Retina (tissue), 1 donor: ENCODE measurements at regions not wholly inside any gene's neighbourhood (a gene's known extent, or its start where the extent isn't known, plus 50 kb on each side); places are given as distances from the start of the nearest gene placed in this dataset.
"Not testable (repeated sequence)": the region's sequence is repeated elsewhere in the genome, so short reads cannot be mapped to it uniquely, and the experiment has no call there.

Experiments
- DNase-seq: peaks from one replicate; pipeline ENCODE4 v3.0.0-alpha.2; 2016

DNA sequence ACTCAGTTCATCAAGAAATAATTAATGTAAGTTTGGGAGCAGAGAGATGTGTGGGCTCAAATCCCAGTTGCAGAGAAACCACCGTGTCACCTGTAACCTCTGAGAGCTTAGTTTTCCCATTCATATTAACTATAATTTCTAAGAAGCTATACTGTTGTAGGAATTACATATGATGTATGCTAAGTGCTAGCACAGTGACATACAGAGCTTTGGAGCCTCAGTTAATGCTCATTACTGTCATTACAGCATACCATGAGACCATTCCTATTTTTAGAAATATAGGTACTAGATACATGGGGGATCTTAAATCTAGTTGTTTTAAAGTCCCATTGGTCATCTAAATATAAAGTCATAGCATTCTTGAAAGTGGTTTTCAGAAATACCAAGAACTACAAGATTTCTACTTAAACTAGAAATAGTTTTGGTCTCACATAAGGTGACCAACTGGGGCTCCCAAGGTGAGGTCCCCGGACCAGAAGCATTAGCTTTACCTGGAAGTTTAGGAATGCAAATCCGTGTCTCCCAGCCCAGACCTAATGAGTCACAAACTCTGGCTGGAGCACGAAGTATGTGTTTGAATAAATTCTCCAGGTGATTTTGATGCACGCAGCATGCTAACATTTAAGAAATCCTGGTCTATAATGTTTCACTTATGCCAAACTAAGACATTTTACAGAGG, 144.6 kb downstream of the LACC1 start:
- no peak for DNase-seq

DNA sequence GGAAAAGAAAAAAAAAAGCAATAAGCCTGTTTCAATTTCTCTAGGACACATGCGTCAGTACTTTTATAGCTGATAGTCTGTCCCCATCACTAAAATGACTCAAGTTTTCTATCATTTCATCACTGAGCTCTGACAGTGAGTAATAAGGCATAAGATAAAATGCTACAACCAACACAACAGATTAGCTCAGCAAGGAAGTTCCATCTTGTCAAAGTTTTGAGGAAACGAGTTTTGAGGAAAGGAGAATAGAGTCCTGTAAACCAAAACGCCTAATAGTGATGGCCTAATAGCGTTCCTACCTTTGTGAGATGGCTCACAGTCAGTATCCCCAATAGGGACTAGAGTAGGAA, 145.1 kb downstream of the LACC1 start:
- no peak for DNase-seq

DNA sequence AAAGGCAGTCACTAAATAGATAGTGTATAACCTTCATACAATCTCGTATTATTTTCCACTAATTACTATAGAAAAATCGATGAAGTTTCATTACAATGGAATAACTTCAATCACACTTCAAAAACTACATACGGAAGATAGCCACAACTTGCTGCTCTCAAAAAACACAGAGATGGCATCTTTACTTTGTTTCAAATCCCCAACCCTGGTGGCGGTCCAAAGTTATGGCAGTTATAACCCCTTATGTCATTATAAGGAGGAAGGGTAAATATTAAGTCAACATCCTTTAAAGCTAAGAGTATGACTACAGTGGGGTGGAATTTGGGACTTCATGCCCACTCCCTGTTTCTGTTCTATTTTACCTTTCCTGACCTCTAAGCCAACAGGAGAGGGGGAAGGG, 146.5 kb downstream of the LACC1 start:
- DNase-seq: no peak

DNA sequence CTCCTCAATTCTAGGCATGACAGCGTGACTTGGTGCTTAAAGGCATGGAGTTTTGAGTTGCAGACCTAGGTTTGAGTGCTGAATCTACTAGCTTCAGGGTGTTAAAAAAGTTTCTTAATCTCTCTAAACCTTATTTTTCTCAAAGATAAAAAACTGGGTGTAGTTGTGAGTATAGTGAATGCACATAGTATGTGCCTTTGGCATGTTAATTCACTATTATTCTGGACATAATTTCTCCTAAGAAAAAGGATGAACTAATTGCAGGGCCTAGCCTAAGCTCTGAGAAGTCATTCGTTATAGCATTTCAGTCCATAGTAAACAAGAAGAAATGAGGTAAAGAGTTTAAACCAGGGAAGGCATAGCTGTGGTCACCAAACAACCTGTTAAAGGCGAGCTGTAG, 149.0 kb downstream of the LACC1 start:
- no peak for DNase-seq

DNA sequence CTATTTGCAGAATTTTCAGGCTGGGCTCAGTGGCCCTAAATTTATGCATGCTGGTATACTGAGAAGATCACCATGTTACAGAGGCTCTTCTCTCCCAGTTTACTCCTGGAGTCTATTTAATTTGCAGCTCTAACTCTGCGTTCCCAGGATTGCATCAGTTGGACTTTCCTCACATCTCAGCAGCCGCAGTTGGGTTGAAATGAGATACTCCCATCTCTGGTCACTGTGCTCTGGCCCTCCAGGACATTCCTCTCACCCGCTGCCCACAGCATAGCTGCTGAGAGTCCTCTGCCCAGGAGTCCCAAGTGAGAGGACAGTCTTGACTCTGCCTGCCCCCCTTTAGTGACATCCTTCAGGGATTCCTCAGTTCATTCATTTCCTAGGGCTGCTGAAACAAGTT, 150.9 kb downstream of the LACC1 start:
- DNase-seq: no peak

DNA sequence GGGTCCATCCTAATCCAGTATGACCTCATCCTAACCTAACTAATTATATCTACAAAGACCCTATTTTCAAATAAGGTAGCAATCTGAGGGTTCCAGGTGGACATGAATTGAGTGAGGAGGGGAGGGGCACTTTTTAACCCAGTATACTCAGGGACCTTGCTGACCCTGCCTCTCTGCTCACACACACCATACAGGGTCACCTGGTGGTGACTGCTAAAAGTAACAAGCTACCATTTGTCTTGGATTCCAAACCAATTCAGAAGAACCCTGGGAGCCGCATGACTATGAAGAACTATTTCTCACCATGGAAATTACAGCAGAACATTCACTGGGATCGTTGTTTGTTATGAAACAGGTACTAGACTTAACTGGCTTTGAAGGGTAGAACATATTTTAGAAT, 151.9 kb downstream of the LACC1 start:
- DNase-seq: no peak

DNA sequence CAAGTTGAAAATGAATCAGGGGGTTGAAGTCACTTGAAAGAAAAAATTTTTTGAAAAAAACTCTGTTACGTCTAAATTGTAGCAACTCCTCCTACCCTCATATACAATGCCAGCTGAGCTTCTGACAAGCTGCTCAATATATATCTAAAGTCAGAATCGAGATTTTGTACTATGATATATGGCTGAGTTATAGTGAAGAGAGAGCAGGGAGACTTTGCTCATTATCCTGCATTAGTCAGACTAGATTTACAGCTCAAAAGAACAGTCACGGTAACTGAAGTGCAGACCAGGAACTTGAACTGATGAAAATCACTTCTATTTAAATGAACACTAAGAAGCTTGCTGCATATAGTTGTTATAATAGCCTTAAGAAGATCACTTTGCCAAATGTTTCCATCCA, 153.1 kb downstream of the LACC1 start:
- no peak for DNase-seq

DNA sequence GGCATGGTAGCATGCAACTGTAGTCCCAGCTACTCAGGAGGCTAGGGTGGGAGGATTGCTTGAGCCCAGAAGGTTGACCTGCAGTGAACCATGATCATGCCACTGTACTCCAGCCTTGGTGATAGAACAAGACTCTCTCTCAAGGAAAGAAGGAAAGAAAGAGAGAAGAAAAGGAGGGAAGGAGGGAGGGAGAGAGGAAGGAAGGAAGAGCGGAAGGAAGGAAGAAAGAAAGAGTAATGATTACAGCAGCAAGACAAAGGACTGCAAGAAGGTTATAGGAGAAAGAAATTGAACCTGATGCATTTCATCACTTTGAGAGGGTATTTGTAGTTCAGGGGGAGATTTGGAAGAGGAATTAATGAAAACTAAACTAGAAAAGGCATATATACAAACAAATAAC, 155.7 kb downstream of the LACC1 start:
- no peak for DNase-seq

DNA sequence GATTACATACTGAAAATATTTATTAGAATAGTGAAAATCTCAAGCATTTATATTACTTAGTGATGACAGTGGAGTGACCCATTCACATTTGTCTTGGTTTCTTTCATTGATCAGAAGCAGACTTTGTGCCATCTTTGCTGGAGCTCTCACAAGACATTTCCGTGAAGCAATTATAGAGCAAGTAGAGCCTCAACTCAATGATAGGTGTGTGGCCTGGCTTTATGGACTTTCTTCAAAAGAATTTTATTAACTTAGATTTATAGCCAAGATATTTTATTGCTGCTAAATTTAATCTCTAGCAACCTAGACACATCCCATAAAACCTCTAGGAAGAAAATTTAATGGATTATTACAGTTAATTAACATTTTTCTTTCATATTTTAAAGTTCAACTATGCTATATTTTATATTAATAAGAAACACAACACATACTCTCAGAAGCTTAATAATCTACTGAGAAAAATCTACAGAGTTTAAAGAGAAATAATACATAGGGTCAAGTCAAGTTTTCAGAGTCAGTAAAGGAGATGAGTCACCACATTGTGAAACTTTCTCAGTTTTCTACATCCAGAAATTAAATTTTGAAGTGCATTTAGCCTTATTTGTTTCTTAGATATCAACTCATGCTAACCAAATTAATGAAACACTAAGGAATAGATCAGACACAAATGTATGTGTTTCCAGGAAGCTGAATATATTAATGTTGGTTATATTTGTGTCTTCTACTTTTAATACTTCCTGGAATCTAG, 160.5 kb downstream of the LACC1 start:
- DNase-seq: no peak

DNA sequence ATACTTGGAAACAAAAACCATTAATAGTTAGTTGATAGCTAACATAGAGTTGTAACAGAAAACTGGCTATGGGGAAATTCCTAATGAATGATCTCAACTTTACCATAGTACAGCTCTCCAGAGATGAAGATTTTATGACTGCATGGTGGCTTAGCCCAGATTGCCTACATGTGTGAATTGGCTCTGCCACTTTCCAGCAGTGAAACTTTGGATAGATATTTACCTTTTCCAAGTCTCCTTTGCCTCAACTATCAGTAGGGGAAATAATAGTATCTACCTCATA, 161.1 kb downstream of the LACC1 start:
- DNase-seq: no peak

DNA sequence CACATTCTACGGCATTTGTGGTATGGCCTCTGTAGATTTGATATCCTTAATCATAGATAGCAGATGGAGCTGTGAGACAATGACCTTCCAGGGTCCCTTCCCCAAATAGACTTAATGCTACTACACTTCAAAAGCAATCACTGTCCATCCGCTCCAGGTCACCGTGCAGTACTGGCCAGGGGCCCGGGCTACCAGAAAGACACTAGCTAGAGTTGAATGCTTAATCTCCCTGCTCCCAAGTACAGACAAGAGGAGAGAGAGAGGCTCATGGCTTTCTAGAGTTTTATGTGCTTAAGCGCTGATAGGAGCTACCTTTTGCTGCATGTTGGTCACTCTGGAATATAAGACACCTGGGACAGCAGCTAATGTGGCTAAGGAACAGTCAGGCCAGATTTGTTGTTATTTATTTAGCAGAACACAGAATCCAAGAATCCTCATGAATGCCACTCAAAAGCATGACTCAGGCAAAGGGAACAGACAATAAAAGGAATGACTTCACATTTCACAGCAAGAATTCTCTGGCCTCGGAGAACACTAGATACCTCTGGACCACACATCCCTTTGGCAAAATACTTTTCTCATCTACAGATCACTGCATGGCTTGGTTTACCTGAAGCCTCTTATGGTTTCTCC, 165.0 kb downstream of the LACC1 start:
- DNase-seq: no peak

DNA sequence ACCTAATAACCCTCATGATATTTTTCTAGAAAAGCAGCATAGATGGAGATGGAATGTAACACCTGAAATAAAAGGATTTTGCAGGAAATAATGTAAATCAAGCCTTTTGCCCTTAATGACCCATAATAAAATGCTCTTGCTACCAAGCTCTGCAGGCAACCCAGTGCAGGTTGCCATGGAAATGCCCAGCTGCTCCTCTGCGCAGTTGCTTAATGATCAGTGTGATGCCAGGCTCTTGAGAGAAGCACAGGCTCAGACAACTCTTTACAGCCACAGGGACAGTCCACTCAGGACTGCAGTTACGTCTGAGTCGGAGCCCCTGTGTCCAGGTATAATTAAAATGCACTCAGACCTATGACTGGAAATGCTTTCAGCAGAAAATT, 165.5 kb downstream of the LACC1 start:
- DNase-seq: peak; percentile 62

DNA sequence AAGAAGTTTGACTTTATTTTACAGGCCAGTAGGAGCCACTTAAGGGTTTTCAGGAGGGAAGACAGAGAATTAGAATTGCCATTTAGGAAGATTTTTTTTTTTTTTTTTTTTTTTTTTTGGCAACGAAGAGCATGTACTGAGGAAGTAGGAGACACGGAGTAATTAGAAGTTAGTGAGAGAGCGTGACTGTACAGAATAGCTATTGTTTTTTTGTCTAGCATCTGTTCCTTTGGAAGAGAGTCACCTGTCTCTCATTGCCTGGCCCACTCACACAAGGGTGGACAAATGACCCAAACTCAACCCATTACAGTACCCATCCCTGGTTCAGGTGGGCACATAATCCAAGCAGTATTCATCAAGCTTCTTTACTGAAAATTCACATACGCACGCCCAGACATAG, 166.7 kb downstream of the LACC1 start:
- DNase-seq: no peak

DNA sequence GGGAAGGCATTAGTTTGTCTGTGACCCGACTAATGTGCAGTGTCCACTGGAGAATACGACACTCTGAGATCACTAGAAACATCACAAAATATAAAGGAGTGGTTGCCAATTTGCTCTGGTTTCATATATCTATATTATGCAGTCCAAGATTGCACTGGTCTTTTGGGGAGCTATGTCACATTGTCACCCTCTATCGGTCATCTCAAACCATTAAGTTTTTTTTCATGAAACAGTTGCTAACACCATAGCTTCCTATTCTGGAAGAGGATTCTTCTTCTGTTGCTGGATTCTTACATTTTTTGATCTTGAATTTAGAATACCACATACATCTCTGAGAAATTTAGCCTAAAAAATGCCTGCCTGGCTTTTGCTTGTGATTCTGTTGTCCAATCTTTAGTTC, 168.6 kb downstream of the LACC1 start:
- no peak for DNase-seq

DNA sequence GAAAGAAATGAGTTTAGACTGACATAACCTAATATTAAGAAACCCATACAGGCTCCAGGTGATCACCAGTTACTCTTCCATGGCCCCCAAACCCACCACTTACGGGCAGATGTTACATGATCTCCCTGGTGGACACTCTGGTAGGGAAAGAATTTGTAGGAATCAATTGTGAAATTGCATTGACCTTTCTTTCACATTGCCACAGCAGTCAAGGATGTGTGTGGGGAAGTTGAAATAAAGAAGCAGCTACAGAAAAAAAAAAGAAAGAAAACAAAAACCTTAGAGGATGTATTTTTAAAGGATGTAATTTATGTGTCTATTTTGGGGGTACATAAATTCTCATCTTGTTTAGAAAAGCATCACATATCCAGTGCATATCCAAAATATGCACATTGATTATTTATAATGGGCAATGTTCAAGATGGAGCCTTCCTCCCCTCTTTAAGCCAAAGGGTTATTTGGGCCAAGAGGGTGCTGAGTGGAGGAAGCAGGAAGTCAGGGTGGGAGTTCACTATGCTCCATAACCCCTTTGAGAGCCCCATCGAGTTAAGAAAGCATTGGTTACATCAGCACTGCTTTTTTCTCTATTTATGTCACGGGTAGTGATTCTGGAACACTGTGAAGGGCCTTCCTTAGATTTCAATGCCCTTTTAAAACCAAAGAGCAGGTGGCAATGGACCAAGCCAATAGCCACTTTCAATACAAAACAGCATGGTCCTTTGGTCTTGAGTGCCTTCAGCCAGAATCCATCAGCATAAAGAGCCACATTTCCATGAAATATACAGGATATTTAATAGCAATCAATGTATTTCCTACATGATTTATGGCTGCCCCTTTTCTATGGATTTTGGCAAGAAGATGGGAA, 169.6 kb downstream of the LACC1 start:
- DNase-seq: no peak

DNA sequence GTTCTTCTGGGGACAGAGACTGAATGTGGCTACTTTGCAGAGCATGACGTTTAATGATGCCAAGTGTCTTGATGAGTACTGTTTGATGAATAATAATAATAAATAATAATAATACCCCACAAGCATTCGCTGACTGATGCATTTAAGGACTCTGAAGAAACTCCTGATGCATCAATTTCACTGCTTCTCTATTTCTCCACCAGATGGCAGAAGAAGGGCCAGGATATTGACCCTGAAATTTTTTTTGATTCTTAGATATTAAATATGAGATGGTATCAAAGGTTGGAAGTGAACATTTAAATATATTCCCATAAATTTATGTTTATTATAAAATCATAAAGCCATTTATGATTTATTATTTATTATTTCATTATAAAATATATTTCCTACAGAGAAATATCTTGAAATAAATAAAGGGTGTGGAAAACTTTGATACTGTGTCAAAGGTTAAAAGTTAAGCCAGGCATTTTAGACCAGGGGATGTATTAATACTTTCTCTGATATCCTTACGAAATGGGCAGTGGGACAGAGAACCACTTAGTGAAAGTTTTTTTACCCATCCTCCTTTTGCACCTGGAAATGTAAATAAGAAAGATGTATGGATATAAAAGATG, 170.9 kb downstream of the LACC1 start:
- DNase-seq: peak; percentile 24

DNA sequence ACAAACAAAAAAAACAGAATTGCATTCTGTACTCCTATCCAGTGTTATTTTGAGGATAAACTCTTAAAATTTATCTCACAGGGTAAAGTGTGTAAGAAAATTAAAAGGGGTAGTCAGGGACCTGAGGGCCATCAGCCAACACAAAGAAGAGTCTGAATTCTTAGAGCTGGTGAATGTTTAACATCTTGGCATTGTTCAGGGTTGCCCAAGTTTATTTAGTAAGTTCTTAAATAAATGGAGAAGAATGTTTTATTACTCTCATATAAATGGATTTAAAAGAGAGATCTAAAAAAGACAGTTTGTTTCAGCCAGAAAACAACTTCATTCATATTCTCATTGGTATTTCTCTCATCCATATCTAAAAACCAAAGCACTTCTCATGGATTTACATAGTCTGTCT, 171.7 kb downstream of the LACC1 start:
- no peak for DNase-seq

DNA sequence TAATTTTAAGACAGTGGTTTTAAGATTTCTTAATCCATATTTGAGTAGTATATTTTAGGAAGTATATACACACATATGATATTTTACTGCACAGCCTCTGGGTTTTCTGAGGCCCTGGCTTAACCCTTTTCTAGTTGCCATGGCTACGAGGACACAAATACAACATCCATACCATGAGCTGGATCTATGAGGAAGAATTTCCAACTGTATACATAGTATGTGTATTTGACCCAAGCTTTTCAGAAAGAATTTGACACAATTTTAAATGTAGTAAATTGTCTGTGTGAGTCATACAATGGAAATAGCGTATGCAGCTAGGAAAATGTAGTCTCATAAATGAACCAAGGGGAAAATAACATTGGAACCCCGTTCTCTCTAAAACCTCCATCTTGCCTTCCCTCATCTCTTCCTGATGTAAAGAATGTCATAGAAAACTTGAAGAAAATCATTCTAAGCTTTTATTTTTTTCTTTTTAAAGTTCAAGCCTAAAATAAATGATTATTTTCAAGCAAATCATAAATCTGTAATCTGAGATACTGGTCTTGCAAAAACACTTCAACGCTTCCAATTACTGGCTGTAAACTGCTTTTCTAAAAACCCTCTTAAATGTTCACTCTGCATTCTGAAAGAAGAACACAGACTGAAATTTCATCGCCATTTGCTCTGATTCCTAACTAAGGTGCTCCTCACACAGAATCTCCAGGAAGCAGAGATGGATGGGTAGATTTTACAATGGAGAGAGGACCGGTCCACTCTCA, 172.4 kb downstream of the LACC1 start:
- DNase-seq: no peak

DNA sequence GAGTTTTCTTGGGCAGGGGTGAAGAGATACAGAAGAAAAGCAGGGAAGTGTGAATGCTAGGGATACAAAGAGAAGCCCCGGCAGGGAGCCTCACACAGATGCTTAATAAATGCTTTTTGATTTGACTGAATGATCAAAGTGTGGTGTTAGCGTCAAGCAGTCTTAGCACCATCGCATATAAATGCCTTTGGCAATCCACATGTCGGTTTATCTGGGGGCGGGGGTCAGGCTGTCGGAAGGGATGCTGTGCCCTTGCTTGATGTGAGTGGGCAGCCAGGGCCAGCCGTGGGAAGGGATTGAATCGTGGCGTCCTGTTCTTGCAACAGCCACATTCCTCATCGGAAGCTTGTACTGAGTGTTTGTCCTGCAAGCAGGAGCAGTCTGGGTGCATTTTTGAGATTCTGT, 173.1 kb downstream of the LACC1 start:
- DNase-seq: peak; percentile 78

DNA sequence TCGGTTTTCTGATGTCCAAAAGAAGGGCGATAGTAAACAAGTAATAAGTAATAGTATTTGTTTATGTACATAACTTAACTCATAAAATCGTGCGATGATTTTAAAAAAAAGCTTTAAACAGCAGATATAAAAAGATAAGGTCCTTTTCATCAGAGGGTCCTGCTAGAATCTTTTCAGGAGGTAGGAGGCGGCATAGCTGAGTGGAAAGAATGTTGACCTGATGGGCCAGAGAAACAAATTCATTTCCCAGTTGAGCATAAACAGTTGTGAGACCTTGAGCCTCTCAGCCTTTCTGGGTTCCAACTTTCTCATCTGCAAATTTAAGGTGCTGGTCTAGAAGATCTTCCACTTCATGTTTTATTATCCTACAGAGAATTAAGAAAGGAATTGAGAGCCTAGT, 173.5 kb downstream of the LACC1 start:
- DNase-seq: no peak

DNA sequence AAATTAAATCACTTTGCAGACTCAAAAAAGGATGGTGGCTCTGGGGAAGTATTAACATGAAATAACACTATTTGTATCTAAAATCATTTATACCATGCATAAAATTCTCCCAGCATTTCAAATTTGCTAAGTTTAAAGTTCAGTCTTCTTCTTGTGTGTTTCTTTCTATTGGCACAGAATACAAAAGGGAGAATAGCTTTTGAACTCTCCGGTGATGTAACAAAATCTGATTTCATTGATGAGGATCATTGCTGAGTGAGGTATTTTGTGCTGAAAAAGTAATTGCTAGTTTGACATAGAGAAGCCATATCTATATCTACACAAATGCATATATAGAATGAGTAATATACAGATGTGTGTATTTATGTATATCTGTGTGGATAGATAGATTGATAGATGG, 174.8 kb downstream of the LACC1 start:
- DNase-seq: no peak

DNA sequence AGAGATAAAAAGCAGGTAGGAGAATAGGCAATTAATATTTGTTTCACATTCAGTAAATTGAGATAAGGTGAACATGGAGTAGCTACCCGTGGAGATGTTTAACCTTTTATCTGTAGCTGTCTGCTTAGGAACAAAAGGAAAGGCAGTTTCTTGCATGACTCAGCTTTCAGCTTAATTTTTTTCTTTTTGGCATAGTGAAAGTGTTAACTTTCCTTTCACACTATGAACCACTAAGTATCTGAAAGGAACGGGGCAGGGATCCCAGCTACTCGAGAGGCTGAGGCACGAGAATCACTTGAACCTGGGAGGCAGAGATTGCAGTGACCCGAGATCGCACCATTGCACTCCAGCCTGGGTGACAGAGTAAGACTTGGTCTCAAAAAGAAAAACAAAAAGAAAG, 176.0 kb downstream of the LACC1 start:
- not testable (repeated sequence) for DNase-seq

DNA sequence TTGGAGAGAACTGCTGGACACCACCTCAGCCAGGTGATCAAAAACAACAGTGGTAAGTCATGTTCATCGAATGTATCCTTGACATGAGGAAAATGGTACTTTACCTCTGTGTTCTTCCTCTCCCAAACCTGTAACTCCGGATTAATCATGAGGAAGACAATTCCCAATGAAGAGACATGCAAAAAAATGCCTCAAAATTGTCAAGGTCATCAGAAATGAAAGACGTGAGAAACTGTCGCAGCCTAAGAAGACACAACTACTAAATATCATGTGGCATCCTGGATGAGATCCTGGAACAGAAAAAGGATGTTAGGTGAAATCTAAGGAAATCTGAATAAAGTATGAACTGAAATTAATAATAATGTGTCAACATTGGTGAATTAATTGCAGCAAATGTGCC, 178.4 kb downstream of the LACC1 start:
- no peak for DNase-seq
